ENCODE measurements at regions not wholly inside any gene's neighbourhood (a gene's known extent, or its start where the extent isn't known, plus 50 kb on each side); places are given as distances from the start of the nearest gene placed in this dataset.

GRCh38 chr21:19712441-19712840 is 1285.8 kb upstream of the NCAM2 start:
- no peak for DNase-seq

- no peak for DNase-seq
These were observed 1284.9 kb upstream of the NCAM2 start for GRCh38 chr21:19713313-19713712.

- no peak for DNase-seq
These were observed 1274.1 kb upstream of the NCAM2 start for GRCh38 chr21:19724081-19724480.

- DNase-seq: no peak
These were observed 1267.0 kb upstream of the NCAM2 start for GRCh38 chr21:19731251-19731650.

GRCh38 chr21:19759836-19760235 is 1238.4 kb upstream of the NCAM2 start:
- no peak for DNase-seq

- DNase-seq: no peak
These were observed 1230.7 kb upstream of the NCAM2 start for GRCh38 chr21:19767546-19767945.

GRCh38 chr21:19771881-19772280 is 1226.3 kb upstream of the NCAM2 start:
- DNase-seq: no peak

GRCh38 chr21:19776076-19776475 is 1222.1 kb upstream of the NCAM2 start:
- no peak for DNase-seq

GRCh38 chr21:19781881-19782652 is 1216.1 kb upstream of the NCAM2 start:
- DNase-seq: no peak

GRCh38 chr21:19785941-19786340 is 1212.3 kb upstream of the NCAM2 start:
- DNase-seq: no peak

GRCh38 chr21:19792004-19792403 is 1206.2 kb upstream of the NCAM2 start:
- no peak for DNase-seq

GRCh38 chr21:19807201-19807600 is 1191.0 kb upstream of the NCAM2 start:
- no peak for DNase-seq

- DNase-seq: no peak
These were observed 1187.4 kb upstream of the NCAM2 start for GRCh38 chr21:19810779-19811178.

- DNase-seq: no peak
These were observed 1167.8 kb upstream of the NCAM2 start for GRCh38 chr21:19830446-19830845.

- no peak for DNase-seq
These were observed 1165.7 kb upstream of the NCAM2 start for GRCh38 chr21:19832551-19832950.

- DNase-seq: no peak
These were observed 1165.1 kb upstream of the NCAM2 start for GRCh38 chr21:19833082-19833481.

GRCh38 chr21:19842601-19843000 is 1155.6 kb upstream of the NCAM2 start:
- no peak for DNase-seq

GRCh38 chr21:19844334-19844733 is 1153.9 kb upstream of the NCAM2 start:
- DNase-seq: no peak

GRCh38 chr21:19850157-19850556 is 1148.1 kb upstream of the NCAM2 start:
- DNase-seq: no peak

GRCh38 chr21:19853061-19853460 is 1145.1 kb upstream of the NCAM2 start:
- no peak for DNase-seq

GRCh38 chr21:19853709-19854575 is 1144.3 kb upstream of the NCAM2 start:
- no peak for DNase-seq

GRCh38 chr21:19855522-19855921 is 1142.7 kb upstream of the NCAM2 start:
- no peak for DNase-seq

GRCh38 chr21:19864476-19864875 is 1133.7 kb upstream of the NCAM2 start:
- DNase-seq: no peak

- no peak for DNase-seq
These were observed 1127.5 kb upstream of the NCAM2 start for GRCh38 chr21:19870682-19871081.

Data from hippocampal formation (tissue), 2 donors.